ENCODE measurements at regions not wholly inside any gene's neighbourhood (a gene's known extent, or its start where the extent isn't known, plus 50 kb on each side); places are given as distances from the start of the nearest gene placed in this dataset.
"Not testable (repeated sequence)": the region's sequence is repeated elsewhere in the genome, so short reads cannot be mapped to it uniquely, and the experiment has no call there.

GRCh38 chr14:105623178-105623577 lies 96.8 kb downstream of the TMEM121 start:
- TF ChIP-seq POLR2A, CTCF (IDR thresholded peaks at IDR 0.05): not testable (repeated sequence)
